Jurkat, Clone E6-1 (cell line): ENCODE measurements at regions not wholly inside any gene's neighbourhood (a gene's known extent, or its start where the extent isn't known, plus 50 kb on each side); places are given as distances from the start of the nearest gene placed in this dataset.

Experiments used
- DNase-seq: peaks from one replicate; pipeline ENCODE4 v3.0.0-alpha.2; 2011; ENCODE audit warnings: low read depth, low spot score
- H3K4me3 ChIP-seq: 2 replicates; pipeline ENCODE4 v1.5.1; 2011; ENCODE audit warnings: mild to moderate bottlenecking, low read length, control low read depth, moderate library complexity

- no peak for DNase-seq
- H3K4me3 ChIP-seq = no peak overlapping the region
Measured at GRCh38 chr17:71163813-71164122, 957.1 kb upstream of the SOX9 start.

GRCh38 chr17:71164561-71164960 lies 956.3 kb upstream of the SOX9 start:
- no peak overlapping the region for H3K4me3 ChIP-seq
- no peak for DNase-seq

- H3K4me3 ChIP-seq = no peak overlapping the region
- DNase-seq = no peak
Measured at GRCh38 chr17:71166311-71166710, 954.5 kb upstream of the SOX9 start.

GRCh38 chr17:71168053-71168741 lies 952.6 kb upstream of the SOX9 start:
- DNase-seq = no peak
- H3K4me3 ChIP-seq = no peak overlapping the region

- no peak overlapping the region for H3K4me3 ChIP-seq
- no peak for DNase-seq
Measured at GRCh38 chr17:71170070-71170469, 950.8 kb upstream of the SOX9 start.

GRCh38 chr17:71171270-71171669 lies 949.5 kb upstream of the SOX9 start:
- no peak for DNase-seq
- no peak overlapping the region for H3K4me3 ChIP-seq

DNA sequence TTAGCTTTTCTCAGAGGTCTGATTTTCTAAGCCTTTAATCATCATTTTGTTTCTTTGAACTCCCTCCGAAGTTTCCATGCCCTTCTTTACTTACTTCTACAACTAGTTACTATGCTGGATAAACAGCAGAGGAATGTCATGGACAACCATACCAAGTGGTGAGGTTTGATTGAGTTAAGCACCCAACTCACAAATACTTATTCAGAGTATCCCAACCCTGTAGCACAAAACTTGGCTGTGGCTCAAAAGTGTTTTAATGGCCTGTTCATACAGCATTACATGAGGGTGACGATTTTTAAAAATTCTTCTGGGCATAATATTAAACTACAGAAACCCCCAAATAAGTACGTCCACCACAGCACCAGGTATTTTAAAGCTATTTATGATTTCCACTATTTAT lies 946.8 kb upstream of the SOX9 start:
- no peak for DNase-seq
- no peak overlapping the region for H3K4me3 ChIP-seq

DNA sequence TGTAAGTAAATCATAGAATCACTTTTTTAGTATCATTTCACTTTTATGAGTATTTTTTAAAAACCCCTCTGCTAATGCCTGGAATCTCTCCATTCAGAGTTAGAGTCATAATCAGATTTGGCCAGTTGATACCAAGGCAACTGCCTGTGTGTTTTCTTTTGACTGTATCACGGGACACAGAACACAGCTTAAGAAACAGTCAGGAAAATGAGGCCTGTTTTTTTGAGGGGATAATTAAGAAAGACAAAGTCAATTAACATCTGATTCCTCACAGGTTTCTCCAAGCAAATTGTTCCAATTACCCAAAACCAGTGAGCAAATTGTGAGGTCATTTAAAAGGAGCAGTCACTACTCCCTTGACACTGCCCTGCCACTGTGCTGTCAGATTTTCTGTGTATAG lies 944.5 kb upstream of the SOX9 start:
- DNase-seq = no peak
- no peak overlapping the region for H3K4me3 ChIP-seq

DNA sequence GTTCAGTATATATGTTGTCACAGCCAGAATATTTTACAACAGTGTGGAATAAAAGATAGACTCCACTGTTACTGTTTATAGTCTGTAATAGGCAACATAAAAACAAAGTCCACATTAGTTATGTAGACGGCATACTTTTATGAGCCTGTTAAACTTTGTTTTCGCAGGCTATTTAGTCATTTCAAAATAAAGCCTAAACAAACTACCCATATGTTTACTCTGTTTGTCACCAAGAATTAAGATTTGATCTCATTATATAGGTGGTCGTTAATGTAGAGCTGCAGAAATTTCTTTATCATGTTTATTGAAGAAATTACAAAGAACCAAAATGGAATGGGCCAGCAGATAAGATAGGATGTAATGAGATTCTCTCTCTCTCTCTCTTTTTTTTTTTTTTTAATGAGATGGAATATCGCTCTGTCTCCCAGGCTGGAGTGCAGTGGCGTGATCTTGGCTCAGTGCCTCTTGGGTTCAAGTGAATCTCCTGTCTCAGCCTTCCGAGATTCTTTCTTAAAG lies 943.8 kb upstream of the SOX9 start:
- H3K4me3 ChIP-seq = no peak overlapping the region
- no peak for DNase-seq

DNA sequence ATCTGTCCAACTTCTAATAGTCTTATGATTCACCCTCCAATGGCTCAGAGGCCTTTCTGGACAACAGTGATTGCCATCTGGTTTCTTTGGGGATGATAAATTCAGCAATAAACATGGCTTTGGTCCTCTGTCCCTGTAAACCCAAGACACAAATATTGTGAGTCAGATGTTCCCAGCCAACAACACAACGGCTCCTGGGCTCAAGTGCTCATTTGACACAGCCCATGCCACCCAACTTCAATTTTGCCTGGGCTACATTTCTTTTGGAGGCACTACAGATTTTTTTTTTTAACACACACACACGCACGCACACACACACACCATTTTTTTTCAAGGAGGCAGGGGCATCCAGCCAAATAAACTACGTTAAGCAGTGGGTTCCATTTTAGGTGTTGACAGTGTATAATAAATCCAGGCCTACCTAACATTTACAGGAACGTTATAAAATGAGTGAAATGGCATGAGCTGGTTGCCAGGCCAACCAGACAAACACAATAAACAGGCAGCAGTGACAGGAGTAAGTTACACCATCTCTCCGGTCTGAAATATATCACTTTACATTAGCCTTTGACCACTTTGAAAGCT lies 939.9 kb upstream of the SOX9 start:
- no peak for DNase-seq
- H3K4me3 ChIP-seq = no peak overlapping the region

DNA sequence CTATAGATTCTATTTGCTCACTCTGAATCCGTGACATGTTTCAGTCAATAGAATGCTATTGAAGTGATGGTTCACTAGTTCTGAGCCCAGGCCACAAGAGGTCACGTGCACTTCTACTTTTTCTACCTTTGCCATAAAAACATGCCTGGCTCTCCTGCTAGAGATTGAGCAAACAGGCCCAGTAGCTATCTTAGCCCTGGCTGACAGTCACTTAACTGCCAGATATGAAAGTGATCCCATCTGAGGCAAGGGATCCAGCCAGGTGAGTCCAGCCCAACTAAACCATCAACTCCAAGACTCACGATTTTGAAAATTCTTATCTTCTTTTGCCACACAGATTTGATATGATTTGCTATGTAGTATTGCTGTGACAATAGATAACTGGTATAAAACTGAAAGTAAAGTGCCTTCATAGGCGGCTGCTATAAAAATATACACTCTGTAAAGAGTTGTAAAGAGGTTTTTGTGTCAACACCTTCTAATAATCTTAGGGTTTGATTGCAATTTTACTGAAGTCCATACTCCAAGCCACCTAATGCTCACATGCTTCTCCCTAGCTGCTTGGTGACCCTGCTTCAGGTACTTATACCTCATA lies 937.7 kb upstream of the SOX9 start:
- H3K4me3 ChIP-seq = no peak overlapping the region
- no peak for DNase-seq

GRCh38 chr17:71184716-71185115 lies 936.1 kb upstream of the SOX9 start:
- no peak for DNase-seq
- H3K4me3 ChIP-seq = no peak overlapping the region

- DNase-seq = no peak
- H3K4me3 ChIP-seq = no peak overlapping the region
Measured at GRCh38 chr17:71187145-71187878, 933.5 kb upstream of the SOX9 start.

GRCh38 chr17:71188811-71189492 lies 931.9 kb upstream of the SOX9 start:
- DNase-seq = no peak
- H3K4me3 ChIP-seq = no peak overlapping the region

- DNase-seq = no peak
- no peak overlapping the region for H3K4me3 ChIP-seq
Measured at GRCh38 chr17:71189493-71189831, 931.4 kb upstream of the SOX9 start.

DNA sequence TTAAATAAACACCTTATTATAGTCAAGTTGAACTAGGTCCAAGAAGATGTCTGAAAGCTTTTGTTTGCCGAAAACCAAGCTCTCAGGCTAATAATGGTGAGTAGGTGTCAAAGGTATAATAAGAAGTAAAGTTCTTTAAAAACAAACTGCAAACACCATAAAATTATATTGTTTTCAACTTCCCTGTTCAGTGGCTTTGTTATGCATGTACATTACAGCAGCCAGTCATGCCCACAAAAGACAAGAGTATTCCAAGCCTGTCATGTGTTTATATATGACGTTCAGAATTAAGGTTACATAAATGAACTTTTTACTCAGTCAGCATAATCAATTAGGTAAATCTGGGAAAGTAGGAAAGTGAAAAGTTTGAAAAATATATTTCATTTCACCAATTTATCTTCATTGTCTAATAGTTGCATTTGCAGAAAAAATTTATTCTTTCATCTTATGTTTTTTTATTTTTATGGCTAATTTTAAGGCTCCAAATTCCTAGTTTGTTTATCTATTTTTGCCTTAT lies 928.7 kb upstream of the SOX9 start:
- no peak overlapping the region for H3K4me3 ChIP-seq
- no peak for DNase-seq

DNA sequence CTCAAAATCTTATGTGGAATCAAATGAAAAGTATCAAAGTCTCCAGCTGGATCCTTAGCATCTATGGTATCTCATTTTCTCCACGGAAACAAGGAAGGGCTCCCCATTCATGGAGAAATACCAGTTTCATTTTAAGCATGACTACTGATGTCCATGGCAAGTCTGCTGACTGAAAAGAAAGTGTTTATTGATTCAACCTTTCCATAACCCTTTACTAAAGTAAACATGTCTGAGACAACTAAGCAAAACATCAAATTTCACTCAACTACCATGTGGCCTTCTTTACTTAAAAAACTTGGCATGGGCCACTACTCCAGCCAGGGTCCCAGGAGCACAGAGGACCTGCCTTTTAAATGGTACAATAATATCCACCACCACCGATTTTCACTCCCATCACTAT lies 928.0 kb upstream of the SOX9 start:
- no peak overlapping the region for H3K4me3 ChIP-seq
- DNase-seq = no peak

DNA sequence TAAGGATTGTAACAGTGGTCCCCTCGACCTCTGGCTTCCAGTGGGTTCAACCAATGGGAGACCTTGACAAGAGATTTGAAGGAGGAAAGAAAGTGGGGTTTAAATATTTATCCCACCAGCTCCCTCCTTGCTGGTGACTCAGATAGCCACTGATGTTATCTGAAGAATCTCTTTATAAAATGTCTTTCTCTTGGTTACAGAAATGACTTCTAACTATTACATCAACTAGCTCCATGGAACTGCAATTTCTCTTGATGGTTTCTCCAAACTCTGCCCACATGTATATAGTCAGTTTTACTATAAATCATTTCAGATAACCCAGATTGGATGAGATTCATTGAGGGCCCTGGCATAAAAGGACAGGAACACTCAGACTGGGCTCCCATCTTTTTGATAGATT lies 920.2 kb upstream of the SOX9 start:
- no peak for DNase-seq
- H3K4me3 ChIP-seq = no peak overlapping the region

DNA sequence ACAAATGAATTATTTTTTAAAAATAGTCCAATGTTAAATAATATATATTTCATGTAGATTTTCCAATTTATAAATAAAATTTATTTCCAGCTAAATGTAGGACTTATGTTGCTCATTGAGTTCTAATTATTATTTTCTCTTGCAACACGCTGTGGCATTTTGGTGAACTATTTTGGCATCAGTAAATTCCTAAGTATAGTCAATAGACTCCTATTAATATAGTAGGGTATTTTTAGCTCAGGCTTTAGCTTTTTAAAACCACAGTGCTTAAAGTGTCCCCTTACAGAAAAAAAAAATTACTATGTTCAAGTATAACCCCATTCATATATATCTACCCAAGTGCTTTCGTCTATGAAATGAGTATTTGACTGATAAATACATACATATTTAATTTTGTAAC lies 919.2 kb upstream of the SOX9 start:
- DNase-seq = no peak
- no peak overlapping the region for H3K4me3 ChIP-seq

GRCh38 chr17:71202449-71202848 lies 918.4 kb upstream of the SOX9 start:
- DNase-seq = no peak
- H3K4me3 ChIP-seq = no peak overlapping the region
